ENCODE measurements at regions not wholly inside any gene's neighbourhood (a gene's known extent, or its start where the extent isn't known, plus 50 kb on each side); places are given as distances from the start of the nearest gene placed in this dataset.
"Not testable (repeated sequence)": the region's sequence is repeated elsewhere in the genome, so short reads cannot be mapped to it uniquely, and the experiment has no call there.

GRCh38 chr18:38771620-38772019 lies 1206.0 kb upstream of the CELF4 start:
- not testable (repeated sequence) for DNase-seq

- DNase-seq: no peak
Measured at GRCh38 chr18:38768504-38768903, 1202.9 kb upstream of the CELF4 start.

DNA sequence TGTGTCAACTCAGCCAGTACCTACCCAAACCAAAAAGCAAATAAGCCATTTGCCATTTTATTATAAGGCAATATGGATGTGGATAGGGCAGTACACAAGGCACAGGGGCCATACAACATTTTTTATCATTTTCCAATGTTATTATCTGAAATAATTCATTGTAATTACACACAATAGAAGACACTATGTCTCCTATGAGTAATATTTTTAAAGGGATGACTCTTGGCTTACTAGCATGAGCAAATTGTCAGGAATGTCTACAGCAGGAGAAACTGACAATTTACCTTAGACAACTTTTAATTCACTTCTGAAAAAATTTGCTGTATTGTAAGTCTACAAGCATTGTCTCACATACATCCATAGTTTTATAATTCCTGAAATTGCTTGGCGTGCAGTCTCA lies 1193.9 kb upstream of the CELF4 start:
- no peak for DNase-seq

DNA sequence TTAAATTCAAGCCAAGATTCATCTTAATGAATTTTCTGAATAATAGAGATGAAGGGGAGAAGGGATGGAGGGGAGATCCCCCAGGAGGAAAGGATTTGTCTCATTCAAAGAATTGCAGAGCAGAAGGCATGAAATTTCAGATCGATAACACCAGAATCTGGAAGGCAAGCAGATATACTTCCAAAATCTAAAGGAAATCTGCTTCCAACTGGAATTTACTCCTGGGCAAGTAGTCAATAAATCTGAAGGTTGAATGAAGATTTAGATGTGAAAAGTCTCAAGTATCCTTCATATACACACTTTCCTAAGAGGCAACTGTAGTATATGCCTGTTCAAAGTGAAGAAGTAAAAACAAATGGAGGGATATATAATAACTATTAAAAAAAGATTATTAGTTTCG lies 1190.8 kb upstream of the CELF4 start:
- no peak for DNase-seq

DNA sequence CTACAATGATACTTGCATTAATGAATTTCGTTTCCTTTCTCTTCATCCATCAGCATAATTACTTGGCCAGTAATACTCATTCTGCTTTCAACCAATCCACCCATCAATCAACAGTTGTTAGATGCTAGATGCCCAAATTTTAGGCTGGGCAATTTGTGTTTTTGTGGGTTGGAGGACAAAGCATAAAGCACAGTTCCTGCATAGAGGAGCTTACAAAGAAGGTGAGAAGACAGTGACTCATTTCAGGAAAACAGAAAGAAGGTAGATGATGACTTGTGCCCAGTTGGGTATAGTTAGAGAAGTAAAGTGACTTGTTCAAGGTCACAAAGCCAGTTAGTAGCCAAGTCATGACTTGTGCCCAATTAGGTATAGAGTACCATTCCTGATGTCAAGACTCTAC lies 1186.8 kb upstream of the CELF4 start:
- no peak for DNase-seq

DNA sequence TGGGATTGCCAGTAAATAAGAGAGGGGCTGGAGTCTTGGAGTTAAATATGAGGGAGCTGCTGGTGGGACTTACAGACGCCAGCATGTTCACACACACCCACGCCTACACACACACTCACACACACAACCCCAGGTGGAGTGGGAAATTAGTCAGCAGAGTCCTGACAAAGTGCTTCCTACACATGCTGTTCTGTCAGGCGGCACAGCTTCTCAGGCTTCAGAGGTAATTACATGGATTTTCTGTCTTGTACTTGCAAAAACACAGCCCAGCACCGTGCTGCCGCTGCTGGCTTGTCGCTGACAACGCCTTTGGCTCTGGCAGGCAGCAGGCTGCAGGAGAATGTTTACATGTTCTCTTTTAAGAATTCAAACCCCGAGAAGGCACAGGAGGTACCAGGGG lies 1186.3 kb upstream of the CELF4 start:
- DNase-seq: peak; percentile 42

- no peak for DNase-seq
Measured at GRCh38 chr18:38751211-38751610, 1185.6 kb upstream of the CELF4 start.

DNA sequence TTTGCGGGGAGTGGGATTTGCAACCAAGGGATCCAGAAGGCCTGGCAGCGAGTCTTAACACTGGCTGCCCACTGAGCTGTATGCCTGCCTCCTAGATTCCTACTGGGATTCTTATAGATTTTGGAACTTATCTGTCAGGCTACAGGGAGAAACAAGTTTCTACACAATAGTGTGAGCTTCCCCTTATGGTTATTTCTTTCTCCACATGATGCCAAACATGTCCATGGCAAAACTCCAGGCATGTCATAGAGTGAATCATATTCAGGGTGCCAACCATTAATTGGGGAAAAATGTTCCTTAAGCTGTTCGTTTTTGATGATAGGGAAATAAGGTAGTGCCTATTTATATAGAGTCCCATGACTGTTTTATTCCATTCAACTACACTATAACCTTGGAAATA lies 1185.2 kb upstream of the CELF4 start:
- no peak for DNase-seq

DNA sequence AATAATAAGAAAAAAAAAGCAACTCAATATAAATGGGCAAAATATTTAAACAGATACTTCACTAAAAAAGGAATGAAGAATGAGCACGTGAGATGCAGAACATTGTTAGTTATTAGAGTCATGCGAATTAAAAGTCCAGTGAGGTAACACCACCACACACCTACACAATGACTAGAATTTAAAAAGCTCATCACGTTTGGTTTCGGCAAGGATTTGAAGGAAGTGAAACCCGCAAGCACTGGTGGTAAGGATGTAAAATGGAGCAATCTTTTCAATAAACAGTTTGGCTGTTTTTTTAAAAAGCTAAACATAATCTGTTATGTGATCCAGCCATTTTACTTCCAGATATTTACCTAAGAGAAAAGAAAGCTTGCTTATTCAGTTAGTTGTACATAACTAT lies 1181.6 kb upstream of the CELF4 start:
- DNase-seq: no peak

- not testable (repeated sequence) for DNase-seq
Measured at GRCh38 chr18:38720181-38720580, 1154.6 kb upstream of the CELF4 start.

DNA sequence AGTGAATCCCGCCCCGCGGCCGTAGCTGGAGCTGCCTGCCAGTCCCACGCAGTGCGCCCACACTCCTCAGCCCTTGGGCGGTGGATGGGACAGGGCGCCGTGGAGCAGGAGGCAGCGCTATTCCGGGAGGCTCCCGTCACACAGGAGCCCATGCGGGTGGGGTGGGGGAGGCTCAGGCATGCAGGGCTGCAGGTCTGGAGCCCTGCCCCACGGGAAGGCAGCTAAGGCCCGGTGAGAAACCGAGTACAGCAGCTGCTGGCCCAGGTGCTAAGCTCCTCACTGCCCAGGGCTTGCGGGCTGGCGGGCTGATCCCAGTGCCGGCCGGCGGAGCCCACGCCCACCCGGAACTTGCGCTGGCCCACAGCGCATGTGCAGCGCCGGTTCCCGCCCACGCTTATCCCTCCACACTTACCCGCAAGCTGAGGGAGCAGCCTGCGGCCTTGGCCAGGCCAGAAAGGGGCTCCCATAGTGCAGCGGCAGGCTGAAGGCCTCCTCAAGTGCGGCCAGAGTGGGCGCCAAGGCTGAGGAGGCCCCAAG lies 1152.8 kb upstream of the CELF4 start:
- DNase-seq: no peak

DNA sequence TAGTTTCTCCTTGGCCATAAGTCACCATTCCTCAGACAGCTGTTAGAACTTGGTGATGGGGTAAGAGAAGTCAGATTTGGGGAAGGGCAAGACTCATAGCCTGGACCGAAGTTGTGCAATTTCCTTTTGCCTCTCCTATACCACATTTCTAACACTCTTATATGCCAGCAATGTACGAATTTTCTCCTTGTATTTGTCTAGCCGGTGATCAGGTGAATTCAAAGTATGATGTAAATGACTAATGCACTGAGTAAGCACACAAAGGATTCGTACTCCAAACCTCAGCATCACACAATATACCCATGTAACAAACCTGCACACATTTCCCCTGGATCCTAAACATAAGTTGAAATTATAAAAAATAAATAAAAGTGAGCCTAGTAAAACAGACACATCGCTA lies 1143.5 kb upstream of the CELF4 start:
- no peak for DNase-seq

DNA sequence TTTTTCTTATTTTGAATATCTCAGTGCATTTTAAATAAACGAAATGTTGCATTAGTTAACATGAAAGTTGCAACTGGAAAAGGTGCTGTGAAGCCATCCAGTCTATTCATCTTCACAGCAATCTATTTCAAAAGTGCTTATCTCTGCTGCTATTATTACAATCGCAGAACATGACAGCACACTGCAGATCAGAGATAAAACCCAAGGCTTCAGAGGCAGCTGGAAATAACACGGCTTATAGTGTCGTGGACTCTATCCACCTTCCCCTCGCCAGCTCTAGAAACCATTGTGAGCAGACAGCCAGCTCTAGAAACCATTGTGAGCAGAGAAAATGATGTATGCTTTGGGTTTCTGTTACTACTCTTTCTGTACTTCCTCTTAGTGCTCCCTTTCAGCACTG lies 1140.8 kb upstream of the CELF4 start:
- no peak for DNase-seq

- no peak for DNase-seq
Measured at GRCh38 chr18:38698088-38698487, 1132.5 kb upstream of the CELF4 start.

GRCh38 chr18:38695559-38696280 lies 1130.1 kb upstream of the CELF4 start:
- no peak for DNase-seq

DNA sequence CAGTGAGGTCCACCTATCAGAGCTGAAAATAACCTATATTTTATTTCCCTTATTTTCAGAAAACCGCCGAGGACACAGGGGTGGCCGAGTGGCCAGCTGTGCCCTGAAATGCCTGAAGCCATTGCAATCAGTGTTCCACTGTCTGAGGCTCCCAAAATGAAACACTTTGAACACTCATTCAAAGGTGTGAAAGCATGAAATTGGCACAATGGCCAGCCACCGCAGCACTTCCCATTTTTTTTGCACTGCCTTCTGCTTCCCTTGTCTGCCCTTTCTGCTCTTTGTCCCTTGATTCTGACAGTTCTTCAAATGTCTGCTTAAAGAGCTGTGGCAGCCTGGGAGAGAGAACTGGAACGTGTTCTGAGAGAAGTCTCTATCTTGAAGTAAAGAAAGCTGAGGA lies 1127.5 kb upstream of the CELF4 start:
- DNase-seq: no peak

DNA sequence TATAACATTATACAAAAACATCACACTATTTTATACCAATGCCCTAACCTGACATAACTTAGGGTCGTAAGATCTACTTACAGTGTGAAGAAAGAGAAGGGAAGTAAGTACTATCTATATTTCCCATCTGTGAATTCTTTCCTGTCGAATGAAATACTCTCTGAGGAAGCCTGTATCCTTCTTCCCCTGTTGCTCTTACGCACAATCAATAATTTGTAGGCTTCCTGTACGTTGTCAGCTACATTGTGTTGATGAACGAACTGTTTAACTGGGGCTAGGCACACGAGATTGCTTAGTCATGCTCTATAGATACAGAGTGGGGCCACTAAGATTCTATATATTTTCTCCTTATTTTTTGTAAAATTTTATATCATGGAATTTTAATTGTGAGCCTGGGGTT lies 1125.0 kb upstream of the CELF4 start:
- no peak for DNase-seq

DNA sequence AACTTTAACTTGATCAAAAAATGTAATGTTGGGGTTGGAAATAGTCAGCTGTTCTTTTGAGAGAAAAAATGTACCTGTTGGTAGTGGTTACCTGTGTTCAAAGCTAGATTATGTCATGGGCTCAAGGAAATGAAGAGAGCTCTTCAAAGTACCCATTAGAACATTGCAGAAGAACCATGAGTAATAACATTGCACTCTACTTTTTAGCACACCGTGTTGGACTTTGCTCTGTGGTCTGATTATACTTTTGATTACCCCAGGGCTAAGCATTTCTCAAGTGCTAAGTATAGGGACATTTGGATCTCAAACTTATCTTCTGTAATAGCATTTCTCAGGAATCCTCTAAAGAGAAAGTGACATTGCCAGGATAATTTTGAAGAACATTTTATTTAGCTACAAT lies 1122.8 kb upstream of the CELF4 start:
- DNase-seq: no peak

DNA sequence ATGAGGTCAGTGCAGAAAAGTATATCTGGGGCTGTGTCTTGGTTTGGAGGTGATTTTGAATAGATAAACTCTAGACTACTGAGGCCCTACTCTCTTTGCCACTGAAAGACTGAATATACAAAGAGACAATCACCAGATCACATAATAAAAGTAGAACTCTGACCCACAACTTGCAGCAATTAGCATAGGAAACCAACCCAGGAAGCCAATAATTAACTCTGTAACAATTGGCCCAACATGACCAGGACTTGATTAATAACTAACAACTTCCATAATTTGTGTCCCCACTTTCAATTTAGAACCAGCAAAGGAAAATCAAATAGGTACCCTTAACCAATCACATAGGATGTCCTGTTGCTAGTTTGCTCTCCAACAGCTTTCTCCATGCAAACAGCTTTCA lies 1104.9 kb upstream of the CELF4 start:
- no peak for DNase-seq

- no peak for DNase-seq
Measured at GRCh38 chr18:38664929-38665328, 1099.3 kb upstream of the CELF4 start.

GRCh38 chr18:38663682-38664081 lies 1098.1 kb upstream of the CELF4 start:
- DNase-seq: no peak

DNA sequence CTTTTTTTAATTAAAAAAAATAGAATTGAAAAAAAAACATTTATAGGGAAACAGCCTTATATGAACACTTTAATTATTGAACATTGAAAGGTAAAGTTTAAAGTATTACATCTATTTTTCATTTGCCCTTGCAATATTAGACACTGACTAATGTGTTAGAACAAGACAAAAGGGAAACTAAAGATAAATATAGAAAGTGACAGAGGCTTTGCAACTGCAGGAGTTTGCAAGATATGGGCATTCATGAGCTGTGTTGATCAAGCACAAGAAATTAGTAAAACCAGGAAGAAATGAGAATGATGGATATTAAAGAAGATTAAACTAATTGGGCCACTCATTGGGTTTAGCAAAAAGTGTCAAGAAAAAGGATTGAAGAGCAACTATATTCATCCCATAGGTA lies 1097.7 kb upstream of the CELF4 start:
- no peak for DNase-seq

GRCh38 chr18:38654946-38655345 lies 1089.3 kb upstream of the CELF4 start:
- DNase-seq: peak; percentile 66

- DNase-seq: no peak
Measured at GRCh38 chr18:38651736-38652135, 1086.1 kb upstream of the CELF4 start.

DNA sequence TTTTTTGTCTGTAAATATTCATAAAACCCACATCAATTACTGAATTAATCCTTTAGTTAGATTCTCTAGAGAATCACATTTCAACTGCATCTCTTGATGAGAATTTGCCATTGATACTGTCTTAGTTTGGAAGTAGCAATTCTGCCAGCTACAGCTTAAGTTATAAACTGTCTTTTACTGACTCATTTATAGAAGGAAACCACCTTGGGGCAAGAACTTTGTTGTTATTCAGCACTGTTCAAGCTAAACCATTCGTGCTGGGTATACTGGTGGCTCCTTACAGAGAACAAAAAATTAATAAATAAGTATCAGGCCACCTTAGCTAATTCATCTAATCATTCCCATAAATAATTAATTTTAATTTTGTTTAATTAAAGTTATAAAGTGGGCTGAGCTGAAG lies 1082.6 kb upstream of the CELF4 start:
- DNase-seq: no peak
